ENCODE measurements at regions not wholly inside any gene's neighbourhood (a gene's known extent, or its start where the extent isn't known, plus 50 kb on each side); places are given as distances from the start of the nearest gene placed in this dataset.
A peak's percentile ranks its signal among the peaks of the same experiment; 100 is the strongest.

DNA sequence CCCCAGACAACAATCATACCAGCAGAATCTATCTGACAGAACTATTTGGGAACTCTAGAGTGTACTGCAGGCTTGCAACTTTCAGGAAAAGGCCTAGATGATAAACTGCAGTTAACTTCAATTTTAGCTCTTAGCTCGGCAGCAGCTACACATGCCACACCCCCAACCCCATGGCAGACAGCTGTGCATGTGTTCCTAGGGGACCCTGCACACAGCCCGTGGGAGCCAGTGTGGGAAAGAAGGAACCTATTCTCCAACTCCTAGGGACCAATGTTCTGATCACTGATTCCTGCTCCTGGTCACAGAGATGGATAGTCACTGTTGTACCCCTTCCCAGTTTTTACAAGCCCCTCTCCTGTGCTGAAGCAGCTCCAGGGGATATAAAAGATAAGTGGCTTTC is 179.6 kb downstream of the DRD1 start:
- no peaks in the 10 kb centered on the region for H3K36me3 Mint-ChIP-seq (ENCODE audit: low read depth)
- no peak for DNase-seq
- CTCF ChIA-PET: interaction anchor here (0.9 kb wide), 1 partner anchor 578 kb away, joined by 3 read pairs; no protein-coding TSS in a partner anchor
- H3K27me3 Mint-ChIP-seq: peaks cover 4% of the 10 kb centered on the region
- H3K4me3 Mint-ChIP-seq: no peak overlapping the region
- H3K9me3 Mint-ChIP-seq: no peaks in the 10 kb centered on the region
- POLR2A ChIA-PET: no interaction called here
- H3K27ac Mint-ChIP-seq: no peak overlapping the region
- H3K4me1 Mint-ChIP-seq: no peaks in the 10 kb centered on the region

DNA sequence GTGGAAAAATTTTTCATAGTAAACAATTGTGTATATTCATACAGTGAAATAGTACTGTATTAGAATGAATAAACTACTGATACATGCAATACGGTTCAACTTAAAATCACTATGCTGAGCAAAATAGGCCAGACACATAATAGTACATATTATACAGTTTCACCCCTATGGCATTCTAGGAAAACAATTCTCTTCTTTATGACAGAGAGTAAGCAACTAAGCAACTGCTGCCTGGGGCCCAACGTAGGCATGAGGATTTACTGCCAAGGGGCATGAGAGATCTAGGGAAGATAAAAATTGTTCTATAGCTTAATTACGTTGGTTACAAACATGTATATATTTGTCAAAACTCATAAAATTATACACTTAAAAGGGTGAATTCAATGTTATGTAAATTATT is 180.2 kb downstream of the DRD1 start:
- no peak overlapping the region for H3K27ac Mint-ChIP-seq
- CTCF ChIA-PET: no interaction called here
- POLR2A ChIA-PET: no interaction called here
- no peak for DNase-seq
- H3K27me3 Mint-ChIP-seq: peaks cover 2% of the 10 kb centered on the region
- H3K4me1 Mint-ChIP-seq: no peaks in the 10 kb centered on the region
- H3K36me3 Mint-ChIP-seq (ENCODE audit: low read depth): no peaks in the 10 kb centered on the region
- H3K9me3 Mint-ChIP-seq: no peaks in the 10 kb centered on the region
- no peak overlapping the region for H3K4me3 Mint-ChIP-seq

DNA sequence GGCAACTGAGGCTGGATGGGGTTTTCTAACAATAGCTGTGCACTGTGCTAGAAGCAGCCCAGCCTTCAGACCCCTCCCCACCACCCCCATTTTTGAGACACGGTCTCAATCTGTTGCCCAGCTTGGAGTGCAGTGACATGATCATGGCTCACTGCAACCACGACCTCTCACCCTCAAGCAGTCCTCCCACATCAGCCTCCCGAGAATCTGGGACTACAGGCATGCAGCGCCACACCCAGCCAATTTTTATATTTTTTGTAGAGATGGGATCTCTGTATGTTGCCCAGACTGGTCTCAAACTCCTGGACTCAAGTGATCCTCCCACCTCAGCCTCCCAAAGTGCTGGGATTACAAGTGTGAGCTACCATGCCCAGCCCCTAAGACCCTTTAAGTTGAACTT is 182.5 kb downstream of the DRD1 start:
- H3K27ac Mint-ChIP-seq: no peak overlapping the region
- no peak for DNase-seq
- POLR2A ChIA-PET: no interaction called here
- no peaks in the 10 kb centered on the region for H3K9me3 Mint-ChIP-seq
- no peak overlapping the region for H3K4me3 Mint-ChIP-seq
- no peaks in the 10 kb centered on the region for H3K4me1 Mint-ChIP-seq
- CTCF ChIA-PET: no interaction called here
- H3K27me3 Mint-ChIP-seq: peaks cover 2% of the 10 kb centered on the region
- H3K36me3 Mint-ChIP-seq (ENCODE audit: low read depth): no peaks in the 10 kb centered on the region

DNA sequence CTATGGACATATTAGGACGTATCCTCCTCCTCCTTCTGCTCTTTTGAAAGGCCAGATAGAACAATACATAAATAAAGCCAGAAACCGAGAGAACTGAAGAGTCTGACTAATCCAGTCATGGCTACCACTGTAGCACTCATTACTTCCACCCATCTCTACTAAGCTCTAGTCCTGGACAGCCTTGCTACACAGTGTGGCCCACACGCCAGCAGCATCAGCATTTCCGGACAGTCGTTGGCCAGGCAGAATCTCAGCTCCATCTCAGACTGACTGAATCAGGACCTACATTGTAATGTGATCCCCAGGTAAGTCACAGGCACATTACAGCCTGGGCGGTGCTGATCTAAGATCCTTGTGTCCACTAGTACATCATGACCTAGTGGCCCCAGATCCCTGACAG is 182.9 kb downstream of the DRD1 start:
- peaks cover 2% of the 10 kb centered on the region for H3K27me3 Mint-ChIP-seq
- H3K4me1 Mint-ChIP-seq: no peaks in the 10 kb centered on the region
- no peak for DNase-seq
- H3K4me3 Mint-ChIP-seq: no peak overlapping the region
- H3K36me3 Mint-ChIP-seq (ENCODE audit: low read depth): no peaks in the 10 kb centered on the region
- ChIA-PET CTCF (no interaction called here), POLR2A (no interaction called here)
- H3K27ac Mint-ChIP-seq: no peak overlapping the region
- no peaks in the 10 kb centered on the region for H3K9me3 Mint-ChIP-seq

DNA sequence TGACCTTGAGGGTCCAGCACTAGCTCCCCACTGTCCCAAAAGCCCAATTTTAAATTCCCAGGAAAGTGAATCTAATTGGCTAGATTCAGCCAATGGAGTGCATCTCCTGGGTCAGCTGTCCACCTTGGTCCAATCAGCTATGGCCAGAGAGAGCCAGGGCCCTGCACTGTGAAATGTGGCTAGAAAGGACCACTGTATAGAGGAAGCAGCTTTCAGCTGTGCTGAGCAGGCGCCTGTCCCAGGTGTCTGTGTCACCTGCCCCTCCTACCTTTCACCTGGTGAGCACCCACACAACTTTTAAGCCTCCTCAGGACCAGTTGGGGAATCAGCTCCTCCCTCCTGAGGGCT is 186.2 kb downstream of the DRD1 start:
- ChIA-PET CTCF (interaction anchor here (0.7 to 1.6 kb wide), 2 partner anchors 12 to 17 kb away, joined by 3 to 4 read pairs; no protein-coding TSS in a partner anchor), POLR2A (no interaction called here)
- no peaks in the 10 kb centered on the region for H3K36me3 Mint-ChIP-seq (ENCODE audit: low read depth)
- H3K9me3 Mint-ChIP-seq: no peaks in the 10 kb centered on the region
- no peaks in the 10 kb centered on the region for H3K4me1 Mint-ChIP-seq
- no peak overlapping the region for H3K27ac Mint-ChIP-seq
- no peak for DNase-seq
- H3K4me3 Mint-ChIP-seq: no peak overlapping the region
- peaks cover 2% of the 10 kb centered on the region for H3K27me3 Mint-ChIP-seq

DNA sequence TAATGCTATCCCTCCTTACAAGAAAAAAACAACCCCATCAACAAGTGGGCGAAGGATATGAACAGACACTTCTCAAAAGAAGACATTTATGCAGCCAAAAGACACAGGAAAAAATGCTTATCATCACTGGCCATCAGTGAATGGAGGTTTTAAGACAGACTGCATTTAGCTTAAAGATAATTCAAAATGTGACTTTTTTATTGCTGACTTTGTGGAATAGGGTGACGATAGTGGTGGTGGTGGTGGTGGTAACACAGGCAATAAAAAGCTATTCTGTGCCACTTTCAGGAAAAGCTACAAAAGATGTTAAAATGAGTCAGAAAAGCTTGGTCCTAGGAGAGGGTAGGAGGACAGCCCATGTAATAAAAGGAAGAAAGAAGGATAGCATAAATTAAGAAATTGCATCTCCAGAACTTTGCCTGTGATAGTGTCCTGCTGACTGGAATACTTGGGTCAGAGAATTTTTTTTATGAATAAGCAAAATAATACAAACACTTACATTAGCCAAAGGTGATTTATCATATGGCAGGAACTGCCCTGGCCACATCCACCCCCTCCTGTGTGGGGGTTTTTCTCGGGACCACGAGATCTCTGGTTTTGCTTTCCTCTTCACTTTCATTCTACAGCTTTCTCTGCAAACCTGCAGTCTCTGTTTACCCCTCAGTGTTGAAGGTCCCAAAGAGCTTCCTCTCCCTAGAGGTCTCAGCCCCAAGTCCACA is 186.7 kb downstream of the DRD1 start:
- Mint-ChIP-seq H3K27me3 (peaks cover 2% of the 10 kb centered on the region), H3K27ac (no peak overlapping the region), H3K36me3 (ENCODE audit: low read depth) (no peaks in the 10 kb centered on the region), H3K4me3 (no peak overlapping the region), H3K4me1 (no peaks in the 10 kb centered on the region), H3K9me3 (no peaks in the 10 kb centered on the region)
- DNase-seq: no peak
- POLR2A ChIA-PET: no interaction called here
- CTCF ChIA-PET: interaction anchor here (1.6 kb wide), 1 partner anchor 11 kb away, joined by 4 read pairs; no protein-coding TSS in a partner anchor

DNA sequence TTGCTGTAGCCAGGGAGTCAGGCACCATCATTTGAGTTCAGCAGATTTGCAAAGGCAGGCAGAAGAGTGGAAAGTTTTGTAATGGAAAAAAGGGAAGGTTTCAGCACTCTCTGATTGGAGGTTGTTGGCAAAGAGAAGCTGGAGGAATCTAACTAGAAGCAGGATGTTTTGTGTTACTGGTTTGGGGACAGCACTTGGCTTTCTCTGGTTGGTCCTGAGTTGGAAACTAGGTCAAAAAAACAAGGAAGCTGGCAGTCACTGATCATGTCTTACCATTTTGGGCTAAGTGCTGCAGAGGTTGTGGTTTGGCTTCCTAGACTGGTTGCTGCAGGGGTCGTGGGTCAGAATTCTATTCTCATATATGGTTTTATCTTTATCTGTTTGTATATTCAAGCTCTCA is 189.8 kb downstream of the DRD1 start:
- ChIA-PET CTCF (no interaction called here), POLR2A (no interaction called here)
- Mint-ChIP-seq H3K4me1 (no peaks in the 10 kb centered on the region), H3K9me3 (no peaks in the 10 kb centered on the region), H3K4me3 (no peak overlapping the region), H3K27me3 (peaks cover 5% of the 10 kb centered on the region), H3K36me3 (ENCODE audit: low read depth) (no peaks in the 10 kb centered on the region), H3K27ac (no peak overlapping the region)
- no peak for DNase-seq

DNA sequence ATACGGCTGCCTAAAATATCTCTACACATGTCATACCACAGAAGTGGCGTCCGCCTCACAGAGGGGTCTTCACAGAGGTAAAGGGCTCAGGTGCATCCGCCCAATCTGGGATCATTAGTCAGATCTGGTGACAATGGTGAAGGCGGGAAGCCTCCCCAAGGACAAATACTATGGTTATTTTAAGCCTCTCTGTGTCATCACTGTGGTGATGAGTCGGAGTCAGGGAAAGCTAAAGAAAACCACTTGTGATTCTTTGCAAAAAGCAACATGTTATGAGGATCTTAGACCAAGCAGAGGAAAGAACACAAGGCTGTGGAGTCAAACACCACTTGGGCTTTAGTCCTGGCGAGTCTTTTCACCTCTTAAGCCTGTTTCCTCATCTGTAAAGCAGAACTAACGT is 190.4 kb downstream of the DRD1 start:
- no peaks in the 10 kb centered on the region for H3K9me3 Mint-ChIP-seq
- H3K4me3 Mint-ChIP-seq: no peak overlapping the region
- CTCF ChIA-PET: no interaction called here
- H3K36me3 Mint-ChIP-seq (ENCODE audit: low read depth): no peaks in the 10 kb centered on the region
- peaks cover 6% of the 10 kb centered on the region for H3K27me3 Mint-ChIP-seq
- POLR2A ChIA-PET: no interaction called here
- no peaks in the 10 kb centered on the region for H3K4me1 Mint-ChIP-seq
- no peak for DNase-seq
- H3K27ac Mint-ChIP-seq: no peak overlapping the region

DNA sequence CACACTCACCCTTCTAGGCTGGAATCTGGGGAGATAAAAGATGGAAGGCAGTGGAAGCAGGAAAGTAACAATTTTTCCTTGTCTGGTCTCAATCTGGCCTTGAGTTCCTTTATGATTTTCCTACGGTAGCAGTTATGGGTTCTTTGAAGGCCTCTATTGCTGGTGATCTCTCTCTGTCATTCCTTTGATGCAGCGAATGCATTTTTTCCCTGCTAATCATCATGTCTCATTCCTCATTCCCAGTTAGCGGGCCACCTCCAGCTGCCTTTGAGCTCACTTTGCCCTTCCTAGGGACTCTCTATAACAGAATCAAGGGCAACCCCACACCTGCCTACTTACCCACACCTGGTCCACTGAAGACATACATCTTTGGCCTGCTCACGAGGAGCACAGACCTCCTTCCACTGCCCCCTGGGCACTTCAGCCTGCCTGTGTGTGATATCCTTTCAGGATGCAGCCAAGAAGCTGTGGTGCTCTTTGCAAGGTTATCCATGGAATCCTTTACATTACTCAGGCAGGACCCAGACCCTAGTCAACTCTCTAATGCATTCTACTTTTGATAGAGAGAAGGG is 191.7 kb downstream of the DRD1 start:
- Mint-ChIP-seq H3K9me3 (no peaks in the 10 kb centered on the region), H3K36me3 (ENCODE audit: low read depth) (no peaks in the 10 kb centered on the region), H3K4me3 (no peak overlapping the region), H3K4me1 (no peaks in the 10 kb centered on the region), H3K27me3 (peaks cover 6% of the 10 kb centered on the region), H3K27ac (no peak overlapping the region)
- DNase-seq: no peak
- POLR2A ChIA-PET: no interaction called here
- CTCF ChIA-PET: interaction anchor here (1.0 kb wide), 1 partner anchor 11 kb away, joined by 3 read pairs; no protein-coding TSS in a partner anchor

DNA sequence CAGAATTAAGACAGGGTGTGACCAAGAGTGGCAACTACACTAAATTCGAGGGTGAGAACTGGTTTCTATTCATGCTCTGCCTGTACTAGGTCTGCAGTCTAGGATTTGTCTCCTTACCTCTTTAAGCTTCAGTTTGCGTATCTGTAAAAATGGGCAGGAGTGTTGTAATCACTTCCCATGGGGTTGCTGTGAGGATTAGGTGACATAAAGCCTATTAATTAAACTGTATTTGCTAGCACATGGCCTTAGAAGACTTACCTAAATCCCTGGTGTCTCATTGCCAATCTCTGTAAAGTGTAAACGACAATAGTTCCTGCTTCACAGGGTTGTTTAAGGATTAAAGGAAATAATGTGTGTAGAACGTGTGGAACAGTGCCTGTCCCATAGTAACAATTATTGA is 193.6 kb downstream of the DRD1 start:
- POLR2A ChIA-PET: no interaction called here
- DNase-seq: no peak
- CTCF ChIA-PET: no interaction called here
- H3K4me1 Mint-ChIP-seq: peaks cover 4% of the 10 kb centered on the region
- H3K27me3 Mint-ChIP-seq: peaks cover 6% of the 10 kb centered on the region
- no peak overlapping the region for H3K4me3 Mint-ChIP-seq
- H3K9me3 Mint-ChIP-seq: no peaks in the 10 kb centered on the region
- no peaks in the 10 kb centered on the region for H3K36me3 Mint-ChIP-seq (ENCODE audit: low read depth)
- H3K27ac Mint-ChIP-seq: no peak overlapping the region

DNA sequence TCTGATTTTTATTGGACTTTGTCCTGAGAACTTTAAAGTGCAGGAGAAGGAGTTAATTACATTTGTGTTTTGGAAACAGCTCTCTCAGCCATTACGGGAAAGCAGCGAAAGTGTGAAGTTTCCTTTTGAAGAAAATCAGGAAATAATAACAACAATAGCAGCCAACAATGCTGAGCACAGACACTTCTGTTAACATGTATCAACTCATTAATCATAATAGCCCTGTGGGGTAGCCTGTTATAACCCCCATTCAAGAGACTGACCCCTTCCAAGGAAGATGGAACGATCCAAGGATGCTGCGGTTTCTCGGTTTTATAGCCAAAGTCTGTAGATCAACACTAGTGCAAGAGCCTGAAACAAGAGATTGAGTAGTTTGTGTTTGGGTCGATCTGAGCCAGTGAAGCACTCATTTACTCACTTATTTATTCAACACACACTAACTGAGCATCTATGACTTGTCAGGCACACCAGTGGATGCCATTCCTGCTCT is 195.5 kb downstream of the DRD1 start:
- DNase-seq: no peak
- peaks cover 4% of the 10 kb centered on the region for H3K4me1 Mint-ChIP-seq
- H3K27ac Mint-ChIP-seq: no peak overlapping the region
- no peaks in the 10 kb centered on the region for H3K36me3 Mint-ChIP-seq (ENCODE audit: low read depth)
- no peak overlapping the region for H3K4me3 Mint-ChIP-seq
- ChIA-PET CTCF (no interaction called here), POLR2A (no interaction called here)
- no peaks in the 10 kb centered on the region for H3K9me3 Mint-ChIP-seq
- peaks cover 4% of the 10 kb centered on the region for H3K27me3 Mint-ChIP-seq

DNA sequence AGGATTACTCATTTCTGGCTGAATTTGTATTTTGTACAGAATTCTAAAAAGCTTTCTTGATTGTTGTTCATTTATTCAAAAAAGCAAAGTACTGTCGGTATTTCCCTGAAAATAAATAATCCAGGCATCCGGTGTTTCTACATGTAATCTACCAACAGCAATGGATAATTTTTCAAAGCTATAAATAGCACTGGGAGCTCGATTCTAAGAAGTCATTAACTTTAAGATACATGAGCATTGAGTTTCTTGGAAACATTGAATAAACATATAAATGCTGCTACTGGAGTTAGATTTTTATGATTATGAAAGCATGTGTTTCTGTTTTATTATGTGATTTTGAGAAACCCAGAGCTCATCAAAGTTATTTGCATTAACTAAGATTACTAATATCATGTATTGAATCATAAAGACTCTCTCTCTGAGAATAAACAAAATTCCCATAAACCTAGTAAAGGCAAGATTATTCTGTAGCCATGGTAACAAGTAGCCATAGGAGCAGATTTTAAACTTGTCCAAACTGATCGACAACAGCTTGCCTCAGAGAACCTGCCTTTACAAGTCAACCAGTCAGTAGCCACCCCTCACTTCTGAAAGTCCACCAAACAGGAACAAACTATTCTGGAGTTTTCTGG is 197.0 kb downstream of the DRD1 start:
- ChIA-PET CTCF (no interaction called here), POLR2A (no interaction called here)
- Mint-ChIP-seq H3K27me3 (peaks cover 4% of the 10 kb centered on the region), H3K36me3 (ENCODE audit: low read depth) (no peaks in the 10 kb centered on the region), H3K4me1 (peaks cover 4% of the 10 kb centered on the region), H3K27ac (no peak overlapping the region), H3K9me3 (no peaks in the 10 kb centered on the region), H3K4me3 (no peak overlapping the region)
- no peak for DNase-seq

DNA sequence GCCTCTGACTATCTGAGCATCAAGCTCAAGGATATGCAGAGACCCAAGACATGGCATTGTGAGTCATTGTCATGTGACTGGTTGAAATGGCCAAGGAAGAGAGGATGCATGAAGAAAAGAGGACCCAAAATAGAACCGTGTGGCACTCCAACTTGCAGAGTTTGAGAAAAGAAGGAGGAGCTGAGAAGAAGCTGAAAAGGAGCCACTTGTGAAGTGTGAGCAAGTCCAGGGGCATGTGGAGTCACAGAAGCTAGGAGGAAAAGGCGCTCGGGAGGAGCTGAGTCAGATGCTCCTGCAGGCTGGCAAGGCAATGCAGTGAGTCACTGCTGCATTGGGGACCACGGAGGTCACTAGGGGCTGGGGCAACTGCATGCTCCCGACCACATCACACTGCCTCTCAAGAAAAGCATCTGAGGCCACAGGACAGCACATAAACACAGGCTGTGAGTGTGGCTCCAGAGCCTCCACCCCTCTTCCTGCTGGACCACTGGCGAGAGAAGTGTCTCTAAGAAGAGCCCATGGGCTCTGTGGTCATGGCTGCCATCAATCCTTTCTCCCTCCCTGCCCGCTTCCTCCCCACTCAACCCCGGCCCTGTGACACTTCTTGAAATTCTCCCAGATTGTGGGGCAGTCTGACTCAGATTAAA is 197.6 kb downstream of the DRD1 start:
- H3K9me3 Mint-ChIP-seq: no peaks in the 10 kb centered on the region
- ChIA-PET CTCF (interaction anchor here (0.8 kb wide), 1 partner anchor 11 kb away, joined by 4 read pairs; no protein-coding TSS in a partner anchor), POLR2A (no interaction called here)
- peaks cover 4% of the 10 kb centered on the region for H3K27me3 Mint-ChIP-seq
- no peaks in the 10 kb centered on the region for H3K36me3 Mint-ChIP-seq (ENCODE audit: low read depth)
- peak; percentile 6 for DNase-seq
- peaks cover 4% of the 10 kb centered on the region for H3K4me1 Mint-ChIP-seq
- no peak overlapping the region for H3K27ac Mint-ChIP-seq
- no peak overlapping the region for H3K4me3 Mint-ChIP-seq

Measured in activated CD4-positive, alpha-beta T cell treated with anti-CD3 and anti-CD28 coated beads, Interleukin-2, amount 10 ng/mL, durations not matched to agents 7 days and 5 days (primary cell).